WTC11 (cell line): ENCODE measurements at regions not wholly inside any gene's neighbourhood (a gene's known extent, or its start where the extent isn't known, plus 50 kb on each side); places are given as distances from the start of the nearest gene placed in this dataset.
A peak's percentile ranks its signal among the peaks of the same experiment; 100 is the strongest.

ENCODE experiments used
- AFF4 ChIP-seq: sonication (generic); formaldehyde crosslinking; IDR thresholded peaks from 2 replicates; pipeline ENCODE4 v1.8.1; 2023; ENCODE audit warnings: mild to moderate bottlenecking, missing genetic modification reagents, borderline replicate concordance
- CTCF ChIP-seq: fragments of 200-600 bp; IDR thresholded peaks from 2 replicates; pipeline ENCODE4 v1.8.0; 2022; ENCODE audit warnings: antibody characterized with exemption
- E2F4 ChIP-seq: sonication (generic); formaldehyde crosslinking; IDR thresholded peaks from 2 replicates; pipeline ENCODE4 v1.8.1; 2022; ENCODE audit warnings: low read depth, mild to moderate bottlenecking, moderate library complexity, missing genetic modification reagents, borderline replicate concordance
- ESRRA ChIP-seq: sonication (generic); formaldehyde crosslinking; IDR thresholded peaks from 2 replicates; pipeline ENCODE4 v1.8.1; 2022; ENCODE audit warnings: mild to moderate bottlenecking, missing genetic modification reagents, borderline replicate concordance
- NR1H2 ChIP-seq: sonication (generic); formaldehyde crosslinking; IDR thresholded peaks from 2 replicates; pipeline ENCODE4 v1.9.0; 2021; ENCODE audit warnings: mild to moderate bottlenecking, moderate library complexity, missing genetic modification reagents
- NR3C1 ChIP-seq: sonication (generic); formaldehyde crosslinking; conservative IDR thresholded peaks from 2 replicates; pipeline ENCODE4 v1.8.1; 2023; ENCODE audit warnings: low read depth, mild to moderate bottlenecking, missing genetic modification reagents
- TF ChIP-seq, protein P1 (sequence below): sonication (generic); formaldehyde crosslinking; IDR thresholded peaks from 2 replicates; pipeline ENCODE4 v1.8.0; 2022; ENCODE audit warnings: mild to moderate bottlenecking, missing genetic modification reagents
- TF ChIP-seq, protein P2 (sequence below): sonication (generic); formaldehyde crosslinking; IDR thresholded peaks from 2 replicates; pipeline ENCODE4 v1.8.1; 2022; ENCODE audit warnings: low read depth, missing genetic modification reagents, borderline replicate concordance

DNA sequence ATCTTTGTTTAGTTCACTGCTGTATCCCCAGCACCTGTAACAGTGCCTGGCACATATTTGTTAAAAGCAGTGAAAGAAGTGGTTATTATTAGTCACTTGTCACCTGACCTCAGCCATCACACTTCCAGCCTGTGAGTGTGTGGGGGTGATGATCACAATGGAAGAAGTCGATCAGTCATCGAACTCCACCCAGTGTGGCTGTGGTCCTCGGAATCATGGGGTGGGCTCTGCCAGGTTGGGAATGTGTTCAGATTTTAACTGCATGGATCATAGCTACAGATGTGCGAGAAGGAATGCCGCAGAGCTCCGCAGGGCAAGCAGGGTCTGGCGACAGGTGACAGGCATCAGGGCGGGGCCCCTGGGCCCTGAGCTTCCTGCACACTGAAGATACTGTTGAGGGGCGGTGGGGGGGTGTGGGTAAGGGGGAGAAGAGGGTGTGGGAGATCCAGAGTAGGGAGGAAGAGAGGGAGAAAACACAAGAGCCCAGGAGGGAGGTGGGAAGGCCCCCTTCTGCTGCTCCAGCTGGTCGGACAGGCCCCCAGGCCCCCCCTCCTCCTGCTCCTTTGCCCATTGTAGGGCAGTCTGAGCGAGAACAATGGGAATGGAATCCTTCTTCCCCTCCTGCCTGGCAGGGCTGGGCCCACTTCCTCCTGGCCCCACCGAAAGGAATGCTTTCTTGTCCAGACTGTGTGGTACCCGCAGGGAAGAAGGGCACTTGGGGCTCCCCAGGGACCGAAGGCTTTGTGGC, 89.6 kb downstream of the SPRY4 start:
- TF ChIP-seq ESRRA (CRISPR knock-in tag) (no peak), CTCF (no peak), NR1H2 (CRISPR knock-in tag) (no peak), NR3C1 (CRISPR knock-in tag) (no peak), E2F4 (CRISPR knock-in tag) (no peak), AFF4 (CRISPR knock-in tag) (no peak)
- TF ChIP-seq, protein P1, sequence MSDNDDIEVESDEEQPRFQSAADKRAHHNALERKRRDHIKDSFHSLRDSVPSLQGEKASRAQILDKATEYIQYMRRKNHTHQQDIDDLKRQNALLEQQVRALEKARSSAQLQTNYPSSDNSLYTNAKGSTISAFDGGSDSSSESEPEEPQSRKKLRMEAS (CRISPR knock-in tag): peak; percentile 23; the same call in 1 of the 2 replicates
- TF ChIP-seq, protein P2, sequence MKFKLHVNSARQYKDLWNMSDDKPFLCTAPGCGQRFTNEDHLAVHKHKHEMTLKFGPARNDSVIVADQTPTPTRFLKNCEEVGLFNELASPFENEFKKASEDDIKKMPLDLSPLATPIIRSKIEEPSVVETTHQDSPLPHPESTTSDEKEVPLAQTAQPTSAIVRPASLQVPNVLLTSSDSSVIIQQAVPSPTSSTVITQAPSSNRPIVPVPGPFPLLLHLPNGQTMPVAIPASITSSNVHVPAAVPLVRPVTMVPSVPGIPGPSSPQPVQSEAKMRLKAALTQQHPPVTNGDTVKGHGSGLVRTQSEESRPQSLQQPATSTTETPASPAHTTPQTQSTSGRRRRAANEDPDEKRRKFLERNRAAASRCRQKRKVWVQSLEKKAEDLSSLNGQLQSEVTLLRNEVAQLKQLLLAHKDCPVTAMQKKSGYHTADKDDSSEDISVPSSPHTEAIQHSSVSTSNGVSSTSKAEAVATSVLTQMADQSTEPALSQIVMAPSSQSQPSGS (CRISPR knock-in tag): no peak
